ENCODE measurements at regions not wholly inside any gene's neighbourhood (a gene's known extent, or its start where the extent isn't known, plus 50 kb on each side); places are given as distances from the start of the nearest gene placed in this dataset.

GRCh38 chr13:44763615-44764301 lies 187.6 kb upstream of the TSC22D1 start:
- no peak overlapping the region for H3K4me3 ChIP-seq (ENCODE audit: low read depth in 1 of 3, low read length in 3 of 3)
- no peak overlapping the region for H3K9ac ChIP-seq (ENCODE audit: low read depth in 1 of 2, low read length in 2 of 2)
- 61% methylated on average over 11 of the region's 11 CpGs for WGBS
- no peak for TF ChIP-seq RAD21 (IDR thresholded peaks at IDR 0.05)
- TF ChIP-seq, protein P1, sequence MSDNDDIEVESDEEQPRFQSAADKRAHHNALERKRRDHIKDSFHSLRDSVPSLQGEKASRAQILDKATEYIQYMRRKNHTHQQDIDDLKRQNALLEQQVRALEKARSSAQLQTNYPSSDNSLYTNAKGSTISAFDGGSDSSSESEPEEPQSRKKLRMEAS (IDR thresholded peaks at IDR 0.05) = no peak
- no peak for TF ChIP-seq TAF1 (conservative IDR thresholded peaks at IDR 0.05)
- TF ChIP-seq RXRA (IDR thresholded peaks at IDR 0.05) = no peak
- no peak for TF ChIP-seq HNF4A (conservative IDR thresholded peaks at IDR 0.05)
- TF ChIP-seq YY1 (IDR thresholded peaks at IDR 0.05) = no peak
- TF ChIP-seq HNF4G (IDR thresholded peaks at IDR 0.05) = no peak
- no peak for TF ChIP-seq SP1 (IDR thresholded peaks at IDR 0.05)
- no peak for TF ChIP-seq NR2F2 (IDR thresholded peaks at IDR 0.05)
- TF ChIP-seq ZBTB33 (IDR thresholded peaks at IDR 0.05) = no peak
- no peak for TF ChIP-seq EGR1 (IDR thresholded peaks at IDR 0.05; ENCODE audit: low read depth in 2 of 2)
- no peak for TF ChIP-seq JUND (IDR thresholded peaks at IDR 0.05)
- TF ChIP-seq REST (IDR thresholded peaks at IDR 0.05) = no peak
- TF ChIP-seq ATF3 (IDR thresholded peaks at IDR 0.05) = no peak
- TF ChIP-seq FOXA2 (IDR thresholded peaks at IDR 0.05) = no peak
- TF ChIP-seq, protein P2, sequence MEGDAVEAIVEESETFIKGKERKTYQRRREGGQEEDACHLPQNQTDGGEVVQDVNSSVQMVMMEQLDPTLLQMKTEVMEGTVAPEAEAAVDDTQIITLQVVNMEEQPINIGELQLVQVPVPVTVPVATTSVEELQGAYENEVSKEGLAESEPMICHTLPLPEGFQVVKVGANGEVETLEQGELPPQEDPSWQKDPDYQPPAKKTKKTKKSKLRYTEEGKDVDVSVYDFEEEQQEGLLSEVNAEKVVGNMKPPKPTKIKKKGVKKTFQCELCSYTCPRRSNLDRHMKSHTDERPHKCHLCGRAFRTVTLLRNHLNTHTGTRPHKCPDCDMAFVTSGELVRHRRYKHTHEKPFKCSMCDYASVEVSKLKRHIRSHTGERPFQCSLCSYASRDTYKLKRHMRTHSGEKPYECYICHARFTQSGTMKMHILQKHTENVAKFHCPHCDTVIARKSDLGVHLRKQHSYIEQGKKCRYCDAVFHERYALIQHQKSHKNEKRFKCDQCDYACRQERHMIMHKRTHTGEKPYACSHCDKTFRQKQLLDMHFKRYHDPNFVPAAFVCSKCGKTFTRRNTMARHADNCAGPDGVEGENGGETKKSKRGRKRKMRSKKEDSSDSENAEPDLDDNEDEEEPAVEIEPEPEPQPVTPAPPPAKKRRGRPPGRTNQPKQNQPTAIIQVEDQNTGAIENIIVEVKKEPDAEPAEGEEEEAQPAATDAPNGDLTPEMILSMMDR (IDR thresholded peaks at IDR 0.05; ENCODE audit: low read depth, low read length, missing input control) = no peak
- no peak for TF ChIP-seq GABPA (IDR thresholded peaks at IDR 0.05 in 1 of 2, conservative IDR thresholded peaks at IDR 0.05 in 1 of 2)
- no peaks in the 10 kb centered on the region for H3K4me1 ChIP-seq (ENCODE audit: control insufficient read depth in 4 of 4, insufficient read depth in 4 of 4, low read length in 3 of 4)
- H3K27ac ChIP-seq (ENCODE audit: low read depth in 1 of 2, low read length in 2 of 2) = no peak overlapping the region
- no peaks in the 10 kb centered on the region for H3K9me3 ChIP-seq (ENCODE audit: control insufficient read depth in 4 of 4, low read length in 3 of 4)
- H3K27me3 ChIP-seq (ENCODE audit: control insufficient read depth in 4 of 4, insufficient read depth in 4 of 4, low read length in 3 of 4) = no peaks in the 10 kb centered on the region
- H3K36me3 ChIP-seq (ENCODE audit: control insufficient read depth in 4 of 4, insufficient read depth in 3 of 4, low read depth in 1 of 4, low read length in 3 of 4) = no peaks in the 10 kb centered on the region
- DNase-seq (ENCODE audit: low spot score) = no peak

Data from liver (tissue), 8 donors.